H9 (cell line): ENCODE measurements at regions not wholly inside any gene's neighbourhood (a gene's known extent, or its start where the extent isn't known, plus 50 kb on each side); places are given as distances from the start of the nearest gene placed in this dataset.

Source experiments
- DNase-seq: peaks from one replicate; pipeline ENCODE4 v3.0.0-alpha.2; 2017
- H2AFZ ChIP-seq: one replicate; pipeline ENCODE4 v1.6.1; 2013; ENCODE audit warnings: mild to moderate bottlenecking, low read length, control low read depth, moderate library complexity
- H2AK5ac ChIP-seq: 2 replicates; pipeline ENCODE4 v1.6.1; 2013; ENCODE audit warnings: low read length, control low read depth, mixed read lengths; ENCODE audit not compliant: insufficient read length
- H2BK120ac ChIP-seq: one replicate; pipeline ENCODE4 v1.6.1; 2013; ENCODE audit warnings: low read depth, mild to moderate bottlenecking, low read length, control low read depth, inconsistent platforms; ENCODE audit not compliant: poor library complexity, severe bottlenecking
- H2BK12ac ChIP-seq: 2 replicates; pipeline ENCODE4 v1.6.1; 2013; ENCODE audit warnings: low read length, control low read depth, mixed read lengths, low read depth; ENCODE audit not compliant: insufficient read length
- H2BK15ac ChIP-seq: 2 replicates; pipeline ENCODE4 v1.6.1; 2013; ENCODE audit warnings: low read depth, low read length, control low read depth
- H2BK20ac ChIP-seq: one replicate; pipeline ENCODE4 v1.6.1; 2013; ENCODE audit warnings: low read depth, mild to moderate bottlenecking, low read length, control low read depth, inconsistent platforms; ENCODE audit not compliant: poor library complexity, severe bottlenecking
- H2BK5ac ChIP-seq: 2 replicates; pipeline ENCODE4 v1.6.1; 2013; ENCODE audit warnings: low read length, control low read depth, mixed read lengths; ENCODE audit not compliant: insufficient read length
- H3K14ac ChIP-seq: 2 replicates; pipeline ENCODE4 v1.6.1; 2013; ENCODE audit warnings: low read length, control low read depth; ENCODE audit not compliant: insufficient read depth
- H3K18ac ChIP-seq: 2 replicates; pipeline ENCODE4 v1.6.1; 2013; ENCODE audit warnings: low read depth, mild to moderate bottlenecking, mixed read lengths, low read length, control low read depth; ENCODE audit not compliant: insufficient read length
- H3K23ac ChIP-seq: 2 replicates; pipeline ENCODE4 v1.6.1; 2013; ENCODE audit warnings: low read length, control low read depth, mixed read lengths, low read depth; ENCODE audit not compliant: insufficient read length
- H3K23me2 ChIP-seq: 2 replicates; pipeline ENCODE4 v1.6.1; 2013; ENCODE audit warnings: low read depth, mild to moderate bottlenecking, mixed read lengths, low read length, control low read depth; ENCODE audit not compliant: insufficient read length, poor library complexity, severe bottlenecking
- H3K27ac ChIP-seq: 2 replicates; pipeline ENCODE4 v1.5.1; 2013; ENCODE audit warnings: low read length, control low read depth, mixed read lengths, low read depth; ENCODE audit not compliant: insufficient read length
- H3K27me3 ChIP-seq: 2 replicates; pipeline ENCODE4 v1.6.1; 2013; ENCODE audit warnings: low read length, control low read depth, inconsistent platforms; ENCODE audit not compliant: insufficient read depth
- H3K4ac ChIP-seq: 2 replicates; pipeline ENCODE4 v1.6.1; 2013; ENCODE audit warnings: low read depth, mild to moderate bottlenecking, control low read depth, inconsistent platforms, low read length, moderate library complexity
- H3K4me1 ChIP-seq: 2 replicates; pipeline ENCODE4 v1.6.1; 2013; ENCODE audit warnings: low read length, control low read depth, inconsistent platforms; ENCODE audit not compliant: insufficient read depth
- H3K4me2 ChIP-seq: 2 replicates; pipeline ENCODE4 v1.6.1; 2013; ENCODE audit warnings: low read length, control low read depth, mixed read lengths; ENCODE audit not compliant: insufficient read length, insufficient read depth
- H3K56ac ChIP-seq: 2 replicates; pipeline ENCODE4 v1.6.1; 2013; ENCODE audit warnings: low read depth, mild to moderate bottlenecking, mixed read lengths, low read length, control low read depth; ENCODE audit not compliant: insufficient read length
- H3K79me1 ChIP-seq: 2 replicates; pipeline ENCODE4 v1.6.1; 2013; ENCODE audit warnings: low read depth, mild to moderate bottlenecking, moderate library complexity, low read length, control low read depth, inconsistent platforms; ENCODE audit not compliant: insufficient read depth, poor library complexity, severe bottlenecking
- H3K79me2 ChIP-seq: 2 replicates; pipeline ENCODE4 v1.6.1; 2013; ENCODE audit warnings: low read length, control low read depth, inconsistent platforms; ENCODE audit not compliant: insufficient read depth
- H3K9ac ChIP-seq: 2 replicates; pipeline ENCODE4 v1.6.1; 2013; ENCODE audit warnings: low read length, control low read depth, mixed read lengths; ENCODE audit not compliant: insufficient read length; ENCODE audit errors: extremely low read depth
- H3K9me3 ChIP-seq: one replicate; pipeline ENCODE4 v1.6.1; 2013; ENCODE audit warnings: low read depth, low read length, inconsistent platforms; ENCODE audit not compliant: control insufficient read depth
- H3T11ph ChIP-seq: one replicate; pipeline ENCODE4 v1.6.1; 2013; ENCODE audit warnings: mild to moderate bottlenecking, low read length, control low read depth, inconsistent platforms
- H4K20me1 ChIP-seq: one replicate; pipeline ENCODE4 v1.6.1; 2013; ENCODE audit not compliant: control insufficient read depth, insufficient read length, insufficient read depth
- H4K5ac ChIP-seq: 2 replicates; pipeline ENCODE4 v1.6.1; 2013; ENCODE audit warnings: low read depth, mild to moderate bottlenecking, mixed read lengths, low read length, control low read depth; ENCODE audit not compliant: insufficient read length
- H4K8ac ChIP-seq: replicated peaks from 2 replicates; pipeline ENCODE4 v1.6.1; 2013; ENCODE audit warnings: low read length, control low read depth, mixed read lengths, low read depth; ENCODE audit not compliant: insufficient read length
- H4K91ac ChIP-seq: 2 replicates; pipeline ENCODE4 v1.6.1; 2013; ENCODE audit warnings: low read depth, mild to moderate bottlenecking, moderate library complexity, mixed read lengths, low read length, control low read depth; ENCODE audit not compliant: insufficient read length
- H3K27ac Mint-ChIP-seq, 3 experiments: 2 replicates in 2 of 3; 3 replicates in 1 of 3; pipeline ENCODE4 v1.8.0; 2020 to 2021; ENCODE audit warnings: mixed read lengths in 3 of 3, mild to moderate bottlenecking in 1 of 3, moderate library complexity in 1 of 3
- H3K27me3 Mint-ChIP-seq: 2 replicates; pipeline ENCODE4 v1.8.0; 2021; ENCODE audit warnings: low read depth, mild to moderate bottlenecking, moderate library complexity, mixed read lengths
- H3K36me3 Mint-ChIP-seq, 3 experiments: 2 replicates in 2 of 3; 3 replicates in 1 of 3; pipeline ENCODE4 v1.8.0; 2020 to 2021; ENCODE audit warnings: low read depth in 3 of 3, mixed read lengths in 3 of 3; ENCODE audit not compliant: insufficient read depth in 1 of 3
- H3K4me1 Mint-ChIP-seq, 2 experiments: 2 replicates each; pipeline ENCODE4 v1.8.0; 2020; ENCODE audit warnings: mixed read lengths in 2 of 2
- H3K4me3 Mint-ChIP-seq, 2 experiments: 2 replicates in 1 of 2; 3 replicates in 1 of 2; pipeline ENCODE4 v1.8.0; 2020 to 2021; ENCODE audit warnings: mild to moderate bottlenecking in 2 of 2, mixed read lengths in 2 of 2, moderate library complexity in 1 of 2
- H3K9me3 Mint-ChIP-seq, 2 experiments: 2 replicates in 1 of 2; 3 replicates in 1 of 2; pipeline ENCODE4 v1.8.0; 2020; ENCODE audit warnings: mild to moderate bottlenecking in 2 of 2, mixed read lengths in 2 of 2, moderate library complexity in 1 of 2
- WGBS: extraction: QIAGEN DNeasy Blood & Tissue Kit; methylation state at CpG from one replicate; pipeline ENCODE4 v1.1.7; 2013; ENCODE audit warnings: missing lambda C conversion rate, low lambda C conversion rate, mixed read lengths; ENCODE audit not compliant: insufficient read length; ENCODE audit errors: extremely low coverage; 5-methylcytosine and 5-hydroxymethylcytosine counted together
- TF ChIP-seq, protein P1 (sequence below): fragments of 200-600 bp; sonication (generic); conservative IDR thresholded peaks from 3 replicates; pipeline ENCODE4 v1.8.0; 2021; ENCODE audit warnings: antibody characterized with exemption, mild to moderate bottlenecking

DNA sequence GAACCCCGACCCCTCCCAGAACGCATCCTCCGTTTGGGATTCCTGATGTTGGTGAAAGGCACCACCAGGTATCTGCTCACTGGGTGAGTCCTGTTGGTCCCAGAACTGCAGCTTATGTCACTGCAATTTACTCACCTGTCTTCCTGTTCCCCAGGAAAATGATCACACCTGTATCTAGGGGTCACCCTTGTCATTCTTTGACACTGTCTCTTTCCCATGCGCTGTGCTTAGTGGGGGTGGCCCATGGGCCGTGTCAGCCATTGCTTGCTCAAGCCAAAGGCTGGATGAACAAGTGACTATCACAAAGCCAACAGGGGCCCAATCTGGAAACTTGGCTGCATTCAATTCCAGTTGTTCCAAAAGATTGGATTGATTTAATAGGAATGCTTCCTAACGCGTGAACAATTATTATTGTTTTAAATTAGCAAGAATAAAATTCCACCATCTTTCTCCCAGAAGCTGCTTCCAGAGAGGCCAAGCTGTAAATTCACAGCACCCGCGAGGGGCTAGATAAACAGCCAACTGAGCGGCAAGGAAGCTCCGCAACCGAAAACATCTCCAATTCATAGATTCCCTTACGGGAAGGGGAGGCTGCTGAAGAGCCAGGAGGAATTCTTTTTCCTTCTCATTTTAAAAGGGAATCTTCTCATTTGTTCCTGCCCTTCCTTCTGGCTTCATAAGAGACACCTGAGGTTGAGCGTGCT lies 134.8 kb upstream of the ZMIZ1 start:
- Histone ChIP-seq H2AK5ac (no peak overlapping the region), H3K9ac (no peak overlapping the region), H2BK5ac (no peak overlapping the region), H4K5ac (no peak overlapping the region), H3K18ac (no peak overlapping the region), H3K79me1 (no peaks in the 10 kb centered on the region), H3K4ac (no peak overlapping the region), H2BK20ac (no peak overlapping the region), H3K27me3 (no peaks in the 10 kb centered on the region), H3T11ph (no peak overlapping the region), H3K4me2 (no peak overlapping the region), H3K27ac (no peak overlapping the region), H3K23me2 (no peaks in the 10 kb centered on the region), H3K79me2 (no peaks in the 10 kb centered on the region), H2AFZ (no peak overlapping the region), H4K8ac (no peak overlapping the region), H2BK15ac (no peak overlapping the region), H4K91ac (no peak overlapping the region), H3K56ac (no peak overlapping the region), H4K20me1 (no peaks in the 10 kb centered on the region), H3K23ac (no peak overlapping the region), H3K4me1 (no peaks in the 10 kb centered on the region), H3K9me3 (no peaks in the 10 kb centered on the region), H3K14ac (no peak overlapping the region), H2BK12ac (no peak overlapping the region), H2BK120ac (no peak overlapping the region)
- no CpG with 5 or more reads among the region's 14 CpGs for WGBS
- no peak overlapping the region for H3K4me3 Mint-ChIP-seq
- peaks cover 28 to 38% of the 10 kb centered on the region in 2 experiments for H3K4me1 Mint-ChIP-seq
- no peak overlapping the region for H3K27ac Mint-ChIP-seq
- peaks cover 51% of the 10 kb centered on the region for H3K27me3 Mint-ChIP-seq
- no peaks in the 10 kb centered on the region for H3K9me3 Mint-ChIP-seq
- TF ChIP-seq, protein P1, sequence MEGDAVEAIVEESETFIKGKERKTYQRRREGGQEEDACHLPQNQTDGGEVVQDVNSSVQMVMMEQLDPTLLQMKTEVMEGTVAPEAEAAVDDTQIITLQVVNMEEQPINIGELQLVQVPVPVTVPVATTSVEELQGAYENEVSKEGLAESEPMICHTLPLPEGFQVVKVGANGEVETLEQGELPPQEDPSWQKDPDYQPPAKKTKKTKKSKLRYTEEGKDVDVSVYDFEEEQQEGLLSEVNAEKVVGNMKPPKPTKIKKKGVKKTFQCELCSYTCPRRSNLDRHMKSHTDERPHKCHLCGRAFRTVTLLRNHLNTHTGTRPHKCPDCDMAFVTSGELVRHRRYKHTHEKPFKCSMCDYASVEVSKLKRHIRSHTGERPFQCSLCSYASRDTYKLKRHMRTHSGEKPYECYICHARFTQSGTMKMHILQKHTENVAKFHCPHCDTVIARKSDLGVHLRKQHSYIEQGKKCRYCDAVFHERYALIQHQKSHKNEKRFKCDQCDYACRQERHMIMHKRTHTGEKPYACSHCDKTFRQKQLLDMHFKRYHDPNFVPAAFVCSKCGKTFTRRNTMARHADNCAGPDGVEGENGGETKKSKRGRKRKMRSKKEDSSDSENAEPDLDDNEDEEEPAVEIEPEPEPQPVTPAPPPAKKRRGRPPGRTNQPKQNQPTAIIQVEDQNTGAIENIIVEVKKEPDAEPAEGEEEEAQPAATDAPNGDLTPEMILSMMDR = no peak
- no peaks in the 10 kb centered on the region for H3K36me3 Mint-ChIP-seq
- no peak for DNase-seq
